Astrocyte (in vitro differentiated cells and primary cell): ENCODE measurements at regions not wholly inside any gene's neighbourhood (a gene's known extent, or its start where the extent isn't known, plus 50 kb on each side); places are given as distances from the start of the nearest gene placed in this dataset.

Source experiments
- EZH2 ChIP-seq: IDR thresholded peaks from 2 replicates; pipeline ENCODE4 v1.6.1; 2012; ENCODE audit warnings: mild to moderate bottlenecking, low read length, inconsistent platforms; ENCODE audit not compliant: insufficient read depth
- TF ChIP-seq, protein P1 (sequence below): IDR thresholded peaks from 2 replicates; pipeline ENCODE4 v1.5.1; 2011; ENCODE audit warnings: low read depth, mild to moderate bottlenecking, inconsistent platforms, low read length, moderate library complexity; ENCODE audit not compliant: insufficient read depth

DNA sequence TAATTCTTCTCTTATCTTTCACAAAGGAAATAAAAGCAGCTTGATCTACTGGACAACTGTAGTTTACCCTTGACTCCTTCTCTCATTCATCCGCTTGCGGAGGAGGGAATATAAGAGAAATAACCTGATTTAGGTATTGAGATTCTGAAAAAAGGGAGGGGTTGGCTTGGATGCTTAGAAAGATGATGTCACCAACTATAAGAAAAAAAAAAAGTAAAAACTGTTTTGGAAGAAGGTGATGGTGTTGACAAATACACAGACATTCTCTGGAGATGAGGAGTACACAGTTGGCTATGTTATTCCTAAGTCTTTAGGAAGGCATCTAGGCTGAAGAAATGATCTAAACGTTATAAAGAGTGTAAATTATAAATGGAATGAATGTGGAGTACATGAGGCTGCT is 103.3 kb downstream of the TMEM114 start:
- TF ChIP-seq, protein P1, sequence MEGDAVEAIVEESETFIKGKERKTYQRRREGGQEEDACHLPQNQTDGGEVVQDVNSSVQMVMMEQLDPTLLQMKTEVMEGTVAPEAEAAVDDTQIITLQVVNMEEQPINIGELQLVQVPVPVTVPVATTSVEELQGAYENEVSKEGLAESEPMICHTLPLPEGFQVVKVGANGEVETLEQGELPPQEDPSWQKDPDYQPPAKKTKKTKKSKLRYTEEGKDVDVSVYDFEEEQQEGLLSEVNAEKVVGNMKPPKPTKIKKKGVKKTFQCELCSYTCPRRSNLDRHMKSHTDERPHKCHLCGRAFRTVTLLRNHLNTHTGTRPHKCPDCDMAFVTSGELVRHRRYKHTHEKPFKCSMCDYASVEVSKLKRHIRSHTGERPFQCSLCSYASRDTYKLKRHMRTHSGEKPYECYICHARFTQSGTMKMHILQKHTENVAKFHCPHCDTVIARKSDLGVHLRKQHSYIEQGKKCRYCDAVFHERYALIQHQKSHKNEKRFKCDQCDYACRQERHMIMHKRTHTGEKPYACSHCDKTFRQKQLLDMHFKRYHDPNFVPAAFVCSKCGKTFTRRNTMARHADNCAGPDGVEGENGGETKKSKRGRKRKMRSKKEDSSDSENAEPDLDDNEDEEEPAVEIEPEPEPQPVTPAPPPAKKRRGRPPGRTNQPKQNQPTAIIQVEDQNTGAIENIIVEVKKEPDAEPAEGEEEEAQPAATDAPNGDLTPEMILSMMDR: no peak
- TF ChIP-seq EZH2: no peak
